ENCODE measurements at regions not wholly inside any gene's neighbourhood (a gene's known extent, or its start where the extent isn't known, plus 50 kb on each side); places are given as distances from the start of the nearest gene placed in this dataset.

GRCh38 chr2:235134420-235134819, 182.6 kb downstream of the SH3BP4 start:
- Histone ChIP-seq H3K36me3 (ENCODE audit: low read depth) (no peaks in the 10 kb centered on the region), H3K9me3 (ENCODE audit: severe bottlenecking) (no peaks in the 10 kb centered on the region), H3K4me1 (ENCODE audit: insufficient read depth, poor library complexity, severe bottlenecking) (no peaks in the 10 kb centered on the region), H3K4me3 (ENCODE audit: severe bottlenecking) (no peak overlapping the region), H3K27ac (ENCODE audit: poor library complexity, severe bottlenecking) (no peak overlapping the region), H3K27me3 (ENCODE audit: insufficient read depth, poor library complexity, severe bottlenecking) (no peaks in the 10 kb centered on the region)
- TF ChIP-seq, protein P1, sequence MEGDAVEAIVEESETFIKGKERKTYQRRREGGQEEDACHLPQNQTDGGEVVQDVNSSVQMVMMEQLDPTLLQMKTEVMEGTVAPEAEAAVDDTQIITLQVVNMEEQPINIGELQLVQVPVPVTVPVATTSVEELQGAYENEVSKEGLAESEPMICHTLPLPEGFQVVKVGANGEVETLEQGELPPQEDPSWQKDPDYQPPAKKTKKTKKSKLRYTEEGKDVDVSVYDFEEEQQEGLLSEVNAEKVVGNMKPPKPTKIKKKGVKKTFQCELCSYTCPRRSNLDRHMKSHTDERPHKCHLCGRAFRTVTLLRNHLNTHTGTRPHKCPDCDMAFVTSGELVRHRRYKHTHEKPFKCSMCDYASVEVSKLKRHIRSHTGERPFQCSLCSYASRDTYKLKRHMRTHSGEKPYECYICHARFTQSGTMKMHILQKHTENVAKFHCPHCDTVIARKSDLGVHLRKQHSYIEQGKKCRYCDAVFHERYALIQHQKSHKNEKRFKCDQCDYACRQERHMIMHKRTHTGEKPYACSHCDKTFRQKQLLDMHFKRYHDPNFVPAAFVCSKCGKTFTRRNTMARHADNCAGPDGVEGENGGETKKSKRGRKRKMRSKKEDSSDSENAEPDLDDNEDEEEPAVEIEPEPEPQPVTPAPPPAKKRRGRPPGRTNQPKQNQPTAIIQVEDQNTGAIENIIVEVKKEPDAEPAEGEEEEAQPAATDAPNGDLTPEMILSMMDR (IDR thresholded peaks at IDR 0.05; ENCODE audit: poor library complexity, severe bottlenecking): no peak
- DNase-seq (ENCODE audit: low spot score): no peak
- ATAC-seq (ENCODE audit: low read depth): no peak

DNA sequence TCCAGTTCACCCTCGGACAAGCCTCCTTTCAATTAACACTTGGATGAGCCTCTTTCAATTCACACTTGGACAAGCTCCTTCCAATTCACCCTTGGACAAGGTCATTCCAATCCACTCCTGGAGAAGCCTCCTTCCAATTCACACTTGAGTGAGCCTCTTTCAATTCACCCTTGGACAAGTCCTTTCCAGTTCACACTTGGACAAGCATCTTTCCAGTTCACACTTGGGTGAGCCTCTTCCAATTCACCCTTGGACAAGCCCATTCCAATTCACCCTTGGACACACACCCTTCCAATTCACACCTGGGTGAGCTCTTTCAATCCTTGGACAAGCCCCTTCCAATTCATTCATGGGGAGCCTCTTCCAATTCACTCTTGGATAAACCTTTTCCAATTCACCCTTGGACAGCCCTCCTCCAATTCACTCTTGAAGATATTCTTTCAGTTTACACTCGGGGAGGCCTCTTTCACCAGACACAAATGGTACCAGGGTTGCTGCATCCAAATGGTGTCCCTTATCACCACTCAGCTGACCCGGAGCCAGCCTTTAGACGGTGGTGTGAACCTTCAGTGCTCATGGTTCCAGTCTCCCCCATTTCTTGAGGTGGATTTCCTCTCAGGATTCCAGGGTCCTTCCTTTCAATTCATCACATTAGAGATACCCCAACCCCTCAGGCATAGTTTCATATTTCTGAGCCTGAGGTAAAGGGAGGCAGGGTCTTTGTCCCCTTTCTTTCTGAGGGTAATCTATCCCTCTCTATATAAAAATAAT, 183.6 kb downstream of the SH3BP4 start:
- H3K36me3 ChIP-seq (ENCODE audit: low read depth): no peaks in the 10 kb centered on the region
- no peaks in the 10 kb centered on the region for H3K9me3 ChIP-seq (ENCODE audit: severe bottlenecking)
- H3K4me1 ChIP-seq (ENCODE audit: insufficient read depth, poor library complexity, severe bottlenecking): no peaks in the 10 kb centered on the region
- ATAC-seq (ENCODE audit: low read depth): no peak
- no peak overlapping the region for H3K27ac ChIP-seq (ENCODE audit: poor library complexity, severe bottlenecking)
- H3K4me3 ChIP-seq (ENCODE audit: severe bottlenecking): no peak overlapping the region
- DNase-seq (ENCODE audit: low spot score): no peak
- TF ChIP-seq, protein P1 (IDR thresholded peaks at IDR 0.05; ENCODE audit: poor library complexity, severe bottlenecking): no peak
- no peaks in the 10 kb centered on the region for H3K27me3 ChIP-seq (ENCODE audit: insufficient read depth, poor library complexity, severe bottlenecking)

GRCh38 chr2:235135990-235136561, 184.3 kb downstream of the SH3BP4 start:
- ATAC-seq (ENCODE audit: low read depth): peak; percentile 88
- no peak overlapping the region for H3K27ac ChIP-seq (ENCODE audit: poor library complexity, severe bottlenecking)
- H3K4me1 ChIP-seq (ENCODE audit: insufficient read depth, poor library complexity, severe bottlenecking): no peaks in the 10 kb centered on the region

DNA sequence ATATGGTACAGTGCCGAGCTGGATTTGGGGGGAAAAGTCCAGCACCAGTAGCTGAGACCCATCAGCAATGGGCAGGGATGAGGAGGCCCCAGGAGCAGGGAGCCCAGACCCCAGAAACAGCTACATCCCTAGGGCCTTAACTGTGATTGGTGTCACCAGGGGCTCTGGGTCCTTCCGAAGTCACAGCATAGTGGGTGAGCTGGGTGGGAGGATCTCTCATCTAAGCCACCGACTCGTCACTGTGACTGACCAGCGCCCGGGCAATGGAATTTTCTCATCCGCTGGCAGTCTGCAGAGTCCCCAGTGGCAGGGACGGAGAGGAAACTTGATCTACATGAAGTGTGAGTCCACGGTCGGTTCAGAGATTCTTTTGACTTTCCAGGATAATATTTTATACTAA, 186.5 kb downstream of the SH3BP4 start:
- no peak for DNase-seq (ENCODE audit: low spot score)
- no peak overlapping the region for H3K27ac ChIP-seq (ENCODE audit: poor library complexity, severe bottlenecking)

More at GRCh38 chr2:235135990-235136561, 184.3 kb downstream of the SH3BP4 start:
- no peaks in the 10 kb centered on the region for H3K9me3 ChIP-seq (ENCODE audit: severe bottlenecking)
- no peaks in the 10 kb centered on the region for H3K27me3 ChIP-seq (ENCODE audit: insufficient read depth, poor library complexity, severe bottlenecking)
- TF ChIP-seq, protein P1 (IDR thresholded peaks at IDR 0.05; ENCODE audit: poor library complexity, severe bottlenecking): peak; percentile 88
- no peaks in the 10 kb centered on the region for H3K36me3 ChIP-seq (ENCODE audit: low read depth)
- peak; percentile 78 for DNase-seq (ENCODE audit: low spot score)
- H3K4me3 ChIP-seq (ENCODE audit: severe bottlenecking): no peak overlapping the region

More for the DNA sequence above, 186.5 kb downstream of the SH3BP4 start:
- TF ChIP-seq, protein P1 (IDR thresholded peaks at IDR 0.05; ENCODE audit: poor library complexity, severe bottlenecking): no peak
- H3K27me3 ChIP-seq (ENCODE audit: insufficient read depth, poor library complexity, severe bottlenecking): no peaks in the 10 kb centered on the region
- no peak overlapping the region for H3K4me3 ChIP-seq (ENCODE audit: severe bottlenecking)
- no peaks in the 10 kb centered on the region for H3K36me3 ChIP-seq (ENCODE audit: low read depth)
- no peaks in the 10 kb centered on the region for H3K4me1 ChIP-seq (ENCODE audit: insufficient read depth, poor library complexity, severe bottlenecking)
- H3K9me3 ChIP-seq (ENCODE audit: severe bottlenecking): no peaks in the 10 kb centered on the region
- no peak for ATAC-seq (ENCODE audit: low read depth)
